Activated CD8-positive, alpha-beta T cell treated with anti-CD3 and anti-CD28 coated beads for 36 hours (primary cell): ENCODE measurements at regions not wholly inside any gene's neighbourhood (a gene's known extent, or its start where the extent isn't known, plus 50 kb on each side); places are given as distances from the start of the nearest gene placed in this dataset.
"Not testable (repeated sequence)": the region's sequence is repeated elsewhere in the genome, so short reads cannot be mapped to it uniquely, and the experiment has no call there.

Source experiments
- ATAC-seq: fragments of 200-7000 bp; cut with Tn5 transposase; one replicate; pipeline ENCODE4 v1.10.0; 2021; ENCODE audit warnings: mild to moderate bottlenecking, moderate library complexity
- CTCF ChIA-PET: fragments of 350-600 bp; sonication (Branson Sonifier 250); formaldehyde crosslinking; loops from one replicate; lab custom pipeline; 2021; ENCODE audit warnings: antibody characterized with exemption; lab: Charles Lee
- POLR2A ChIA-PET: fragments of 350-600 bp; sonication (Branson Sonifier 250); formaldehyde crosslinking; loops from one replicate; lab custom pipeline; 2021; ENCODE audit warnings: antibody characterized with exemption; lab: Charles Lee
- DNase-seq: peaks from one replicate; pipeline ENCODE4 v3.0.0-alpha.2; 2020
- H3K27ac Mint-ChIP-seq: one replicate; pipeline ENCODE4 v1.8.0; 2021; ENCODE audit warnings: mild to moderate bottlenecking, mixed read lengths
- H3K27me3 Mint-ChIP-seq: one replicate; pipeline ENCODE4 v1.8.0; 2021; ENCODE audit warnings: mixed read lengths
- H3K36me3 Mint-ChIP-seq: one replicate; pipeline ENCODE4 v1.8.0; 2021; ENCODE audit warnings: low read depth, mixed read lengths
- H3K4me1 Mint-ChIP-seq: one replicate; pipeline ENCODE4 v1.8.0; 2021; ENCODE audit warnings: low read depth, mixed read lengths
- H3K4me3 Mint-ChIP-seq: one replicate; pipeline ENCODE4 v1.8.0; 2021; ENCODE audit warnings: mild to moderate bottlenecking, moderate library complexity, mixed read lengths
- H3K9me3 Mint-ChIP-seq: one replicate; pipeline ENCODE4 v1.8.0; 2021; ENCODE audit warnings: mixed read lengths
- CTCF ChIP-seq: fragments of 200-600 bp; IDR thresholded peaks from one replicate; pipeline ENCODE4 v1.8.0; 2022; ENCODE audit warnings: antibody characterized with exemption, mild to moderate bottlenecking
- intact Hi-C: fragments of 100-400 bp; cut with micrococcal nuclease; formaldehyde crosslinking; loops from one replicate; pipeline ENCODE4 v1.10.0; 2022

- ATAC-seq: no peak
Observed at GRCh38 chr15:47039225-47039624, 678.1 kb upstream of the SEMA6D start.

GRCh38 chr15:47041301-47041700, 676.0 kb upstream of the SEMA6D start:
- POLR2A ChIA-PET: no interaction called here
- no peak for DNase-seq

More at GRCh38 chr15:47039225-47039624, 678.1 kb upstream of the SEMA6D start:
- CTCF ChIA-PET: no interaction called here
- H3K9me3 Mint-ChIP-seq: no peaks in the 10 kb centered on the region
- intact Hi-C loops: no loop called here
- H3K27ac Mint-ChIP-seq: no peak overlapping the region
- no peak overlapping the region for H3K4me3 Mint-ChIP-seq
- POLR2A ChIA-PET: no interaction called here
- no peak for TF ChIP-seq CTCF
- no peaks in the 10 kb centered on the region for H3K36me3 Mint-ChIP-seq
- no peaks in the 10 kb centered on the region for H3K27me3 Mint-ChIP-seq
- no peaks in the 10 kb centered on the region for H3K4me1 Mint-ChIP-seq
- DNase-seq: no peak

GRCh38 chr15:47047981-47048380, 669.3 kb upstream of the SEMA6D start:
- CTCF ChIA-PET: not testable (repeated sequence)

More at GRCh38 chr15:47041301-47041700, 676.0 kb upstream of the SEMA6D start:
- intact Hi-C loops: no loop called here
- Mint-ChIP-seq H3K36me3 (no peaks in the 10 kb centered on the region), H3K4me1 (no peaks in the 10 kb centered on the region), H3K27me3 (no peaks in the 10 kb centered on the region), H3K4me3 (no peak overlapping the region), H3K27ac (no peak overlapping the region), H3K9me3 (no peaks in the 10 kb centered on the region)
- no peak for TF ChIP-seq CTCF
- CTCF ChIA-PET: no interaction called here
- ATAC-seq: no peak

GRCh38 chr15:47066392-47066791, 650.9 kb upstream of the SEMA6D start:
- ATAC-seq (no peak), DNase-seq (no peak)
- Mint-ChIP-seq H3K27ac (no peak overlapping the region), H3K9me3 (no peaks in the 10 kb centered on the region), H3K4me3 (no peak overlapping the region), H3K36me3 (no peaks in the 10 kb centered on the region), H3K4me1 (no peaks in the 10 kb centered on the region), H3K27me3 (no peaks in the 10 kb centered on the region)
- intact Hi-C loops: no loop called here
- TF ChIP-seq CTCF: no peak
- ChIA-PET CTCF (no interaction called here), POLR2A (no interaction called here)

More at GRCh38 chr15:47047981-47048380, 669.3 kb upstream of the SEMA6D start:
- H3K36me3 Mint-ChIP-seq, ATAC-seq, DNase-seq, H3K4me1 Mint-ChIP-seq, POLR2A ChIA-PET, H3K9me3 Mint-ChIP-seq, intact Hi-C loops, H3K4me3 Mint-ChIP-seq, H3K27me3 Mint-ChIP-seq, H3K27ac Mint-ChIP-seq: not testable (repeated sequence)

- not testable (repeated sequence) for DNase-seq, ATAC-seq, H3K27ac Mint-ChIP-seq
Observed at GRCh38 chr15:47077846-47078245, 639.5 kb upstream of the SEMA6D start.

GRCh38 chr15:47095833-47096232, 621.5 kb upstream of the SEMA6D start:
- no peak for TF ChIP-seq CTCF
- no peaks in the 10 kb centered on the region for H3K27me3 Mint-ChIP-seq
- H3K36me3 Mint-ChIP-seq: no peaks in the 10 kb centered on the region
- no peak overlapping the region for H3K27ac Mint-ChIP-seq
- ChIA-PET CTCF (no interaction called here), POLR2A (no interaction called here)
- peaks cover 1% of the 10 kb centered on the region for H3K9me3 Mint-ChIP-seq
- DNase-seq (no peak), ATAC-seq (no peak)
- intact Hi-C loops: no loop called here
- H3K4me1 Mint-ChIP-seq: no peaks in the 10 kb centered on the region
- H3K4me3 Mint-ChIP-seq: no peak overlapping the region

More at GRCh38 chr15:47077846-47078245, 639.5 kb upstream of the SEMA6D start:
- H3K4me1 Mint-ChIP-seq, POLR2A ChIA-PET, H3K4me3 Mint-ChIP-seq, H3K27me3 Mint-ChIP-seq, H3K9me3 Mint-ChIP-seq, H3K36me3 Mint-ChIP-seq, intact Hi-C loops, CTCF ChIA-PET: not testable (repeated sequence)

- H3K4me3 Mint-ChIP-seq, H3K36me3 Mint-ChIP-seq, H3K4me1 Mint-ChIP-seq, ATAC-seq, CTCF ChIA-PET, H3K27me3 Mint-ChIP-seq, H3K9me3 Mint-ChIP-seq, H3K27ac Mint-ChIP-seq, intact Hi-C loops, DNase-seq: not testable (repeated sequence)
- POLR2A ChIA-PET: interaction anchor here (0.5 kb wide), 1 partner anchor 9 kb away, joined by 4 read pairs; no protein-coding TSS in a partner anchor
Observed at GRCh38 chr15:47098526-47098925, 618.8 kb upstream of the SEMA6D start.

GRCh38 chr15:47099801-47100200, 617.5 kb upstream of the SEMA6D start:
- H3K4me1 Mint-ChIP-seq, H3K9me3 Mint-ChIP-seq, H3K27me3 Mint-ChIP-seq, POLR2A ChIA-PET, intact Hi-C loops, ATAC-seq, H3K36me3 Mint-ChIP-seq, H3K27ac Mint-ChIP-seq, DNase-seq, H3K4me3 Mint-ChIP-seq, CTCF ChIA-PET: not testable (repeated sequence)

GRCh38 chr15:47108800-47109199, 608.5 kb upstream of the SEMA6D start:
- POLR2A ChIA-PET, H3K27me3 Mint-ChIP-seq, ATAC-seq, H3K4me3 Mint-ChIP-seq, CTCF ChIA-PET, DNase-seq, H3K4me1 Mint-ChIP-seq, intact Hi-C loops, H3K27ac Mint-ChIP-seq, H3K36me3 Mint-ChIP-seq: not testable (repeated sequence)
- H3K9me3 Mint-ChIP-seq: peaks cover 10% of the 10 kb centered on the region
